ENCODE measurements at regions not wholly inside any gene's neighbourhood (a gene's known extent, or its start where the extent isn't known, plus 50 kb on each side); places are given as distances from the start of the nearest gene placed in this dataset.
A peak's percentile ranks its signal among the peaks of the same experiment; 100 is the strongest.
"Not testable (repeated sequence)": the region's sequence is repeated elsewhere in the genome, so short reads cannot be mapped to it uniquely, and the experiment has no call there.

DNA sequence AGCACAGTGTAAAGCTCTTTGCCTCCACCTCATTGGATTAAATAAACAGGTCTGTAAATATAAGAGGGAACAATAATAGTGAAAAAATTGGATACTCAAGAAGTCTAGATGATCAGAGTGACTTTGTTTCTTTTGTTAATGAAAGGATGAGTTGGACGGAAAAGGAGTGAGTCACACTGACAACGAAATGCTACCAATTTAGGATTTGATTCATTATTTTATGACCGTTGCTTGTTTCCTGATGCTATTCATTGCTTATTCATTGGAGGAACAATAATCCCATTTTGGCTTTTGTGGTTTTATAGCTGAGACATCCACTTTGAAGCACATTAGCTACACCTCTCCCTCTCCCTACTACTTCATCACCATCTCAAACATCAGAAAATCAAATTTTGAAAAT lies 74.4 kb upstream of the DYNLT3 start:
- Mint-ChIP-seq H3K9me3 (ENCODE audit: unreplicated experiment) (peaks cover 6% of the 10 kb centered on the region), H3K27ac (ENCODE audit: low read depth, unreplicated experiment) (no peak overlapping the region), H3K36me3 (ENCODE audit: insufficient read depth, unreplicated experiment) (no peaks in the 10 kb centered on the region), H3K27me3 (ENCODE audit: insufficient read depth, unreplicated experiment) (peaks cover 30% of the 10 kb centered on the region), H3K4me3 (ENCODE audit: unreplicated experiment) (no peak overlapping the region), H3K4me1 (ENCODE audit: insufficient read depth, unreplicated experiment) (no peaks in the 10 kb centered on the region)
- TF ChIP-seq, protein P1, sequence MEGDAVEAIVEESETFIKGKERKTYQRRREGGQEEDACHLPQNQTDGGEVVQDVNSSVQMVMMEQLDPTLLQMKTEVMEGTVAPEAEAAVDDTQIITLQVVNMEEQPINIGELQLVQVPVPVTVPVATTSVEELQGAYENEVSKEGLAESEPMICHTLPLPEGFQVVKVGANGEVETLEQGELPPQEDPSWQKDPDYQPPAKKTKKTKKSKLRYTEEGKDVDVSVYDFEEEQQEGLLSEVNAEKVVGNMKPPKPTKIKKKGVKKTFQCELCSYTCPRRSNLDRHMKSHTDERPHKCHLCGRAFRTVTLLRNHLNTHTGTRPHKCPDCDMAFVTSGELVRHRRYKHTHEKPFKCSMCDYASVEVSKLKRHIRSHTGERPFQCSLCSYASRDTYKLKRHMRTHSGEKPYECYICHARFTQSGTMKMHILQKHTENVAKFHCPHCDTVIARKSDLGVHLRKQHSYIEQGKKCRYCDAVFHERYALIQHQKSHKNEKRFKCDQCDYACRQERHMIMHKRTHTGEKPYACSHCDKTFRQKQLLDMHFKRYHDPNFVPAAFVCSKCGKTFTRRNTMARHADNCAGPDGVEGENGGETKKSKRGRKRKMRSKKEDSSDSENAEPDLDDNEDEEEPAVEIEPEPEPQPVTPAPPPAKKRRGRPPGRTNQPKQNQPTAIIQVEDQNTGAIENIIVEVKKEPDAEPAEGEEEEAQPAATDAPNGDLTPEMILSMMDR (IDR thresholded peaks at IDR 0.05; ENCODE audit: unreplicated experiment) = no peak
- BruUV-seq (replicated peaks) = no TSS peak
- CTCF ChIA-PET = interaction anchor here (0.6 to 10.1 kb wide), 3 partner anchors 9 to 254 kb away, joined by 4 to 119 read pairs (median 7); no protein-coding TSS in a partner anchor
- DNase-seq (ENCODE audit: unreplicated experiment) = peak; percentile 14
- intact Hi-C loops (cut with micrococcal nuclease) = no loop called here
- POLR2A ChIA-PET = no interaction called here

GRCh38 chrX:37922928-37923327 lies 75.6 kb upstream of the DYNLT3 start:
- TF ChIP-seq, protein P1 (IDR thresholded peaks at IDR 0.05; ENCODE audit: unreplicated experiment) = no peak
- Mint-ChIP-seq H3K4me3 (ENCODE audit: unreplicated experiment) (no peak overlapping the region), H3K27ac (ENCODE audit: low read depth, unreplicated experiment) (no peak overlapping the region), H3K36me3 (ENCODE audit: insufficient read depth, unreplicated experiment) (no peaks in the 10 kb centered on the region), H3K4me1 (ENCODE audit: insufficient read depth, unreplicated experiment) (no peaks in the 10 kb centered on the region), H3K27me3 (ENCODE audit: insufficient read depth, unreplicated experiment) (peaks cover 18% of the 10 kb centered on the region), H3K9me3 (ENCODE audit: unreplicated experiment) (peaks cover 6% of the 10 kb centered on the region)
- CTCF ChIA-PET = interaction anchor here (10.1 kb wide), 1 partner anchor 244 kb away, joined by 119 read pairs; no protein-coding TSS in a partner anchor
- no peak for DNase-seq (ENCODE audit: unreplicated experiment)
- POLR2A ChIA-PET = no interaction called here
- no TSS peak for BruUV-seq (replicated peaks)
- intact Hi-C loops (cut with micrococcal nuclease) = no loop called here

- peaks cover 42% of the 10 kb centered on the region for H3K27me3 Mint-ChIP-seq (ENCODE audit: insufficient read depth, unreplicated experiment)
- BruUV-seq (replicated peaks); POLR2A ChIA-PET; H3K36me3 Mint-ChIP-seq (ENCODE audit: insufficient read depth, unreplicated experiment); H3K4me1 Mint-ChIP-seq (ENCODE audit: insufficient read depth, unreplicated experiment); H3K4me3 Mint-ChIP-seq (ENCODE audit: unreplicated experiment); H3K27ac Mint-ChIP-seq (ENCODE audit: low read depth, unreplicated experiment); DNase-seq (ENCODE audit: unreplicated experiment); H3K9me3 Mint-ChIP-seq (ENCODE audit: unreplicated experiment): not testable (repeated sequence)
- intact Hi-C loops (cut with micrococcal nuclease) = loop anchor here (1.0 to 2.0 kb wide), 3 partner anchors 180 to 249 kb away; no protein-coding TSS in a partner anchor
- CTCF ChIA-PET = interaction anchor here (1.8 to 10.1 kb wide), 3 partner anchors 234 to 247 kb away, joined by 6 to 119 read pairs (median 69); no protein-coding TSS in a partner anchor
Observed at GRCh38 chrX:37925761-37926160, 78.4 kb upstream of the DYNLT3 start.

- H3K4me1 Mint-ChIP-seq (ENCODE audit: insufficient read depth, unreplicated experiment) = no peaks in the 10 kb centered on the region
- H3K4me3 Mint-ChIP-seq (ENCODE audit: unreplicated experiment) = no peak overlapping the region
- DNase-seq (ENCODE audit: unreplicated experiment) = peak; percentile 45
- peaks cover 46% of the 10 kb centered on the region for H3K27me3 Mint-ChIP-seq (ENCODE audit: insufficient read depth, unreplicated experiment)
- intact Hi-C loops (cut with micrococcal nuclease) = loop anchor here (1.0 to 2.0 kb wide), 3 partner anchors 181 to 248 kb away; no protein-coding TSS in a partner anchor
- TF ChIP-seq, protein P1 (IDR thresholded peaks at IDR 0.05; ENCODE audit: unreplicated experiment) = peak; percentile 52
- no peaks in the 10 kb centered on the region for H3K36me3 Mint-ChIP-seq (ENCODE audit: insufficient read depth, unreplicated experiment)
- CTCF ChIA-PET = interaction anchor here (0.7 to 10.1 kb wide), 8 partner anchors 10 to 246 kb away, joined by 3 to 119 read pairs (median 4); no protein-coding TSS in a partner anchor
- POLR2A ChIA-PET = interaction anchor here (0.6 kb wide), 1 partner anchor 110 kb away, joined by 3 read pairs; no protein-coding TSS in a partner anchor
- no peaks in the 10 kb centered on the region for H3K9me3 Mint-ChIP-seq (ENCODE audit: unreplicated experiment)
- no TSS peak for BruUV-seq (replicated peaks)
- no peak overlapping the region for H3K27ac Mint-ChIP-seq (ENCODE audit: low read depth, unreplicated experiment)
Observed at GRCh38 chrX:37926700-37927099, 79.3 kb upstream of the DYNLT3 start.
